ENCODE measurements at regions not wholly inside any gene's neighbourhood (a gene's known extent, or its start where the extent isn't known, plus 50 kb on each side); places are given as distances from the start of the nearest gene placed in this dataset.

DNA sequence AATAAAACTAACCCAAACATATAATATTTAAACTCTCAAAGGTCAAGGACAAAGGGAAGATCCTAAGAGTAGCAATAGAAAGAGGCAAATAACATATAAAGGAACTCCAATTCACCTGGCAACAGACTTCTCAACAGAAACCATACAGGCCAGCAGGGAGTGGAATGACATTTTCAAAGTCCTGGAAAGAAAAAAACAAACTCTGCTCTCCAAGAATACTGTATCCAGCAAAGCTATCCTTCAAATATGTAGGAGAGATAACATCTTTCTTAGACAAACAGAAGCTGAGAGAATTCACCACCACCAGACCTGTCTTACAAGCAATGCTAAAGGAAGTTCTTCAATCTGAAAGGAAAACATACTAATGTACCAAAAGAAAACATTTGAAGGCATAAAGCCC is 51.5 kb upstream of the TMEM158 start:
- H3K4me2 ChIP-seq (ENCODE audit: low read depth, low read length, poor library complexity, severe bottlenecking) = no peak overlapping the region
- TF ChIP-seq EZH2phosphoT487 (IDR thresholded peaks at IDR 0.05; ENCODE audit: borderline replicate concordance) (no peak), CTCF (conservative IDR thresholded peaks at IDR 0.05; ENCODE audit: low read length) (no peak)

DNA sequence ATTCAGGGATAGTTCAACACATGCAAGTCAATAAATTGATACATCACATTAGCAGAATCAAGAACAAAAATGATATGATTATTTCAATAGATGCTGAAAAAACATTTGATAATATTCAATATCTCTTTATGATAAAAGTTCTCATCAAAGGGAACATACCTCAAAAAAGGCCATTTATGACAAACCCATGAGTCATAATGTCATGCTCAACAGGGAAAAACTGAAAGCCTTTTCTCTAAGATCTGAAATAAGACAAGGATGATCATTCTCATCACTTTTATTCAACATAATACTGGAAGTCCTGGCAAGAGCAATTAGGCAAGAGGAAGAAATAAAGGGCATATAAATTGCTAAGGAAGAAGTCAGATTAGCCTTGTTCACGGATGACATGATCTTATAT is 54.1 kb upstream of the TMEM158 start:
- no peaks in the 10 kb centered on the region for H3K9me2 ChIP-seq (replicated peaks; ENCODE audit: low read depth, low read length)
- H3K79me2 ChIP-seq (ENCODE audit: insufficient read depth, low read length) = no peaks in the 10 kb centered on the region
- H4K20me1 ChIP-seq (ENCODE audit: insufficient read depth, low read length, poor library complexity, severe bottlenecking) = no peaks in the 10 kb centered on the region
- H3F3A ChIP-seq (ENCODE audit: low read depth) = no peaks in the 10 kb centered on the region
- H3K9ac ChIP-seq (ENCODE audit: low read depth, low read length, poor library complexity, severe bottlenecking) = no peak overlapping the region
- H2AFZ ChIP-seq (ENCODE audit: low read length) = no peak overlapping the region
- H3K4me2 ChIP-seq (ENCODE audit: low read depth, low read length, poor library complexity, severe bottlenecking) = no peak overlapping the region
- H3K4me3 ChIP-seq (ENCODE audit: low read length, poor library complexity, severe bottlenecking) = no peak overlapping the region
- H3K27me3 ChIP-seq (ENCODE audit: insufficient read depth, low read length, poor library complexity, severe bottlenecking) = no peaks in the 10 kb centered on the region
- H3K4me1 ChIP-seq (ENCODE audit: insufficient read depth, low read length, poor library complexity, severe bottlenecking) = peaks cover 4% of the 10 kb centered on the region
- no peaks in the 10 kb centered on the region for H3K36me3 ChIP-seq (ENCODE audit: insufficient read depth, low read length)
- 0 out of 2 replicates have a peak, but pooled peaks cover 3% of the 10 kb centered on the region for H3K9me3 ChIP-seq (ENCODE audit: insufficient read depth, low read depth, low read length)
- TF ChIP-seq EZH2phosphoT487 (IDR thresholded peaks at IDR 0.05; ENCODE audit: borderline replicate concordance) = no peak
- no peak for TF ChIP-seq CTCF (conservative IDR thresholded peaks at IDR 0.05; ENCODE audit: low read length)

More for the DNA sequence above, 51.5 kb upstream of the TMEM158 start:
- H3F3A ChIP-seq (ENCODE audit: low read depth) = no peaks in the 10 kb centered on the region
- H4K20me1 ChIP-seq (ENCODE audit: insufficient read depth, low read length, poor library complexity, severe bottlenecking) = no peaks in the 10 kb centered on the region
- no peak overlapping the region for H3K4me3 ChIP-seq (ENCODE audit: low read length, poor library complexity, severe bottlenecking)
- peaks cover 13% of the 10 kb centered on the region for H3K4me1 ChIP-seq (ENCODE audit: insufficient read depth, low read length, poor library complexity, severe bottlenecking)
- no peak overlapping the region for H3K9ac ChIP-seq (ENCODE audit: low read depth, low read length, poor library complexity, severe bottlenecking)
- H3K36me3 ChIP-seq (ENCODE audit: insufficient read depth, low read length) = no peaks in the 10 kb centered on the region
- H3K9me2 ChIP-seq (replicated peaks; ENCODE audit: low read depth, low read length) = no peaks in the 10 kb centered on the region
- H2AFZ ChIP-seq (ENCODE audit: low read length) = no peak overlapping the region
- H3K27me3 ChIP-seq (ENCODE audit: insufficient read depth, low read length, poor library complexity, severe bottlenecking) = no peaks in the 10 kb centered on the region
- no peaks in the 10 kb centered on the region for H3K79me2 ChIP-seq (ENCODE audit: insufficient read depth, low read length)
- 0 out of 2 replicates have a peak, but pooled peaks cover 3% of the 10 kb centered on the region for H3K9me3 ChIP-seq (ENCODE audit: insufficient read depth, low read depth, low read length)

GRCh38 chr3:45280971-45281370 is 54.9 kb upstream of the TMEM158 start:
- Histone ChIP-seq H2AFZ (ENCODE audit: low read length) (no peak overlapping the region), H4K20me1 (ENCODE audit: insufficient read depth, low read length, poor library complexity, severe bottlenecking) (no peaks in the 10 kb centered on the region), H3K9me2 (replicated peaks; ENCODE audit: low read depth, low read length) (no peaks in the 10 kb centered on the region), H3K79me2 (ENCODE audit: insufficient read depth, low read length) (no peaks in the 10 kb centered on the region), H3K4me2 (ENCODE audit: low read depth, low read length, poor library complexity, severe bottlenecking) (no peak overlapping the region), H3K9me3 (ENCODE audit: insufficient read depth, low read depth, low read length) (0 out of 2 replicates have a peak, but pooled peaks cover 3% of the 10 kb centered on the region), H3K9ac (ENCODE audit: low read depth, low read length, poor library complexity, severe bottlenecking) (no peak overlapping the region), H3K4me1 (ENCODE audit: insufficient read depth, low read length, poor library complexity, severe bottlenecking) (no peaks in the 10 kb centered on the region), H3K36me3 (ENCODE audit: insufficient read depth, low read length) (no peaks in the 10 kb centered on the region), H3F3A (ENCODE audit: low read depth) (no peaks in the 10 kb centered on the region), H3K27me3 (ENCODE audit: insufficient read depth, low read length, poor library complexity, severe bottlenecking) (peaks cover 3% of the 10 kb centered on the region), H3K4me3 (ENCODE audit: low read length, poor library complexity, severe bottlenecking) (no peak overlapping the region)
- TF ChIP-seq EZH2phosphoT487 (IDR thresholded peaks at IDR 0.05; ENCODE audit: borderline replicate concordance) (no peak), CTCF (conservative IDR thresholded peaks at IDR 0.05; ENCODE audit: low read length) (no peak)

Data from Loucy (cell line).